Transverse colon (tissue), 4 donors: ENCODE measurements at regions not wholly inside any gene's neighbourhood (a gene's known extent, or its start where the extent isn't known, plus 50 kb on each side); places are given as distances from the start of the nearest gene placed in this dataset.
"Not testable (repeated sequence)": the region's sequence is repeated elsewhere in the genome, so short reads cannot be mapped to it uniquely, and the experiment has no call there.

Experiments used
- DNase-seq: peaks from one replicate; pipeline ENCODE4 v3.0.0-alpha.2; 2019
- H3K27ac ChIP-seq, 4 donors: fragments of 200-600 bp; sonication (generic); 2 replicates each; pipeline ENCODE4 v1.5.1; 2016 to 2018; ENCODE audit warnings: inconsistent platforms in 4 of 4
- H3K27me3 ChIP-seq: fragments of 200-600 bp; sonication (generic); 2 replicates; pipeline ENCODE4 v1.5.1; 2017; ENCODE audit warnings: inconsistent platforms
- H3K36me3 ChIP-seq, 4 donors: fragments of 200-600 bp; sonication (generic); 2 replicates each; pipeline ENCODE4 v1.5.1; 2017 to 2019; ENCODE audit warnings: inconsistent platforms in 4 of 4
- H3K4me1 ChIP-seq, 4 donors: fragments of 200-600 bp; sonication (generic); 2 replicates each; pipeline ENCODE4 v1.5.1; 2017 to 2020; ENCODE audit warnings: inconsistent platforms in 4 of 4
- H3K4me3 ChIP-seq, 4 donors: fragments of 200-600 bp; sonication (generic); 1 replicate in 1 of 4; 2 replicates in 3 of 4; pipeline versions ENCODE4 v1.5.1 to v1.6.1; 2017 to 2019; ENCODE audit warnings: inconsistent platforms in 4 of 4
- H3K9me3 ChIP-seq, 2 donors: fragments of 200-600 bp; sonication (generic); 2 replicates each; pipeline ENCODE4 v1.5.1; 2017 to 2019; ENCODE audit warnings: inconsistent platforms in 2 of 2
- CTCF ChIP-seq, 5 experiments: fragments of 200-600 bp in 3 of 5; fragments of 450-650 bp in 2 of 5; sonication (generic) in 3 of 5; IDR thresholded peaks; 1 replicate in 2 of 5; 2 replicates in 3 of 5; pipeline ENCODE4 v1.5.1; 2016 to 2017; ENCODE audit warnings: antibody characterized with exemption in 5 of 5, inconsistent platforms in 3 of 5, mild to moderate bottlenecking in 2 of 5, moderate library complexity in 1 of 5
- EP300 ChIP-seq: sonication (generic); formaldehyde crosslinking; IDR thresholded peaks from one replicate; pipeline ENCODE4 v1.6.1; 2017; ENCODE audit warnings: antibody characterized with exemption, low read depth
- POLR2A ChIP-seq: fragments of 450-650 bp; IDR thresholded peaks from one replicate; pipeline ENCODE4 v1.6.1; 2016; ENCODE audit warnings: antibody characterized with exemption, mild to moderate bottlenecking, moderate library complexity
- POLR2AphosphoS5 ChIP-seq, 3 donors: sonication (generic); formaldehyde crosslinking; IDR thresholded peaks; one replicate each; pipeline ENCODE4 v1.6.1; 2016; ENCODE audit warnings: antibody characterized with exemption in 3 of 3
- WGBS, 2 donors: methylation state at CpG; one replicate each; pipeline ENCODE4 v1.1.5; 2018; ENCODE audit warnings: low coverage in 1 of 2; 5-methylcytosine and 5-hydroxymethylcytosine counted together
- in situ Hi-C, 4 donors: fragments of 200-750 bp; cut with MboI; loops; one replicate each; pipeline versions ENCODE4 v1.15.0 to v1.15.1; 2017; ENCODE audit warnings: low sequenced_read_pairs in 3 of 4, low pct_ligation_motif_present in 1 of 4, low pct_unique_long_range_greater_than_20kb in 1 of 4
- intact Hi-C: fragments of 100-400 bp; cut with DNase I; formaldehyde crosslinking; loops from one replicate; pipeline ENCODE4 v1.15.1; 2023; ENCODE audit warnings: low total_unique reads

GRCh38 chr7:115216652-115217051 lies 294.8 kb downstream of the MDFIC start:
- Histone ChIP-seq H3K4me1 (no peaks in the 10 kb centered on the region), H3K27me3 (no peaks in the 10 kb centered on the region), H3K36me3 (no peaks in the 10 kb centered on the region), H3K4me3 (no peak overlapping the region), H3K27ac (no peak overlapping the region), H3K9me3 (no peaks in the 10 kb centered on the region)
- WGBS, 2 donors, result 70 to 78% methylated on average over 1 of the region's 1 CpG
- no peak for TF ChIP-seq CTCF (IDR thresholded peaks at IDR 0.05)
- TF ChIP-seq POLR2AphosphoS5 (IDR thresholded peaks at IDR 0.05), result no peak
- TF ChIP-seq EP300, result no peak
- no peak for TF ChIP-seq POLR2A
- intact Hi-C loops, result no loop called here
- in situ Hi-C loops, result loop anchor here in 2 of 4 donors (10.0 to 25.0 kb wide), 2 partner anchors 352 to 354 kb away; no protein-coding TSS in a partner anchor
- DNase-seq, result no peak

GRCh38 chr7:115211171-115211570 lies 289.3 kb downstream of the MDFIC start:
- Histone ChIP-seq H3K9me3 (no peaks in the 10 kb centered on the region), H3K36me3 (no peaks in the 10 kb centered on the region), H3K4me3 (no peak overlapping the region), H3K27me3 (no peaks in the 10 kb centered on the region), H3K27ac (no peak overlapping the region), H3K4me1 (no peaks in the 10 kb centered on the region)
- TF ChIP-seq EP300 (no peak), POLR2AphosphoS5 (IDR thresholded peaks at IDR 0.05) (no peak)
- intact Hi-C loops, result no loop called here
- in situ Hi-C loops, result loop anchor here in 2 of 4 donors (10.0 to 25.0 kb wide), 2 partner anchors 346 to 349 kb away; no protein-coding TSS in a partner anchor
- DNase-seq, result no peak
- 51 to 75% methylated on average over 1 of the region's 1 CpG for WGBS, 2 donors

- in situ Hi-C loops (loop anchor here in 2 of 4 donors (10.0 to 25.0 kb wide), 2 partner anchors 346 to 348 kb away; no protein-coding TSS in a partner anchor), intact Hi-C loops (no loop called here)
Measured at GRCh38 chr7:115210552-115210951, 288.7 kb downstream of the MDFIC start.

GRCh38 chr7:115208710-115209560 lies 287.0 kb downstream of the MDFIC start:
- intact Hi-C loops, result no loop called here
- no peaks in the 10 kb centered on the region for H3K9me3 ChIP-seq

More at GRCh38 chr7:115210552-115210951, 288.7 kb downstream of the MDFIC start:
- no peaks in the 10 kb centered on the region for H3K27me3 ChIP-seq
- no peak for DNase-seq
- H3K4me3 ChIP-seq, result no peak overlapping the region
- no peaks in the 10 kb centered on the region for H3K9me3 ChIP-seq
- no peak for TF ChIP-seq CTCF (IDR thresholded peaks at IDR 0.05)
- TF ChIP-seq POLR2A, result no peak
- no peak for TF ChIP-seq POLR2AphosphoS5 (IDR thresholded peaks at IDR 0.05)
- TF ChIP-seq EP300, result no peak
- no peak overlapping the region for H3K27ac ChIP-seq
- no peaks in the 10 kb centered on the region for H3K36me3 ChIP-seq
- no peaks in the 10 kb centered on the region for H3K4me1 ChIP-seq
- WGBS, 2 donors, result 77 to 91% methylated on average over 3 to 4 of the region's 4 CpGs

GRCh38 chr7:115206374-115206773 lies 284.5 kb downstream of the MDFIC start:
- H3K4me1 ChIP-seq, H3K27me3 ChIP-seq, H3K9me3 ChIP-seq, intact Hi-C loops, DNase-seq, H3K36me3 ChIP-seq, H3K27ac ChIP-seq, H3K4me3 ChIP-seq: not testable (repeated sequence)
- 70% methylated on average over 2 of the region's 2 CpGs; no CpG with 5 or more reads in 1 of the 2 donors for WGBS, 2 donors
- in situ Hi-C loops, result loop anchor here in 1 of 4 donors (25.0 kb wide), 1 partner anchor 344 kb away; no protein-coding TSS in a partner anchor

More at GRCh38 chr7:115208710-115209560, 287.0 kb downstream of the MDFIC start:
- WGBS, 2 donors, result 81 to 84% methylated on average over 5 to 6 of the region's 6 CpGs
- TF ChIP-seq POLR2A (no peak), EP300 (no peak), POLR2AphosphoS5 (IDR thresholded peaks at IDR 0.05) (no peak), CTCF (IDR thresholded peaks at IDR 0.05) (no peak)
- no peak overlapping the region for H3K27ac ChIP-seq
- no peak overlapping the region for H3K4me3 ChIP-seq
- in situ Hi-C loops, result loop anchor here in 1 of 4 donors (25.0 kb wide), 1 partner anchor 347 kb away; no protein-coding TSS in a partner anchor
- no peaks in the 10 kb centered on the region for H3K27me3 ChIP-seq
- DNase-seq, result no peak
- H3K4me1 ChIP-seq, result no peaks in the 10 kb centered on the region
- H3K36me3 ChIP-seq, result no peaks in the 10 kb centered on the region
